Trophoblast cell (in vitro differentiated cells and primary cell): ENCODE measurements at regions not wholly inside any gene's neighbourhood (a gene's known extent, or its start where the extent isn't known, plus 50 kb on each side); places are given as distances from the start of the nearest gene placed in this dataset.

ENCODE experiments used
- DNase-seq, 2 donors: peaks; one replicate each; pipeline ENCODE4 v3.0.0-alpha.2; 2016
- H2AFZ ChIP-seq: 2 replicates; pipeline ENCODE4 v1.6.1; 2013; ENCODE audit warnings: low read length, moderate library complexity, mild to moderate bottlenecking; ENCODE audit not compliant: insufficient read depth, poor library complexity
- H2AK5ac ChIP-seq: 2 replicates; pipeline ENCODE4 v1.6.1; 2013; ENCODE audit warnings: mild to moderate bottlenecking, low read length
- H2BK120ac ChIP-seq: 2 replicates; pipeline ENCODE4 v1.6.1; 2013; ENCODE audit warnings: low read length, mild to moderate bottlenecking, moderate library complexity; ENCODE audit not compliant: insufficient read depth, poor library complexity
- H2BK12ac ChIP-seq: 2 replicates; pipeline ENCODE4 v1.6.1; 2013; ENCODE audit warnings: mild to moderate bottlenecking, low read length, moderate library complexity
- H2BK5ac ChIP-seq: 2 replicates; pipeline ENCODE4 v1.6.1; 2013; ENCODE audit warnings: low read length, low read depth, moderate library complexity, mild to moderate bottlenecking; ENCODE audit not compliant: poor library complexity
- H3K14ac ChIP-seq: 2 replicates; pipeline ENCODE4 v1.6.1; 2013; ENCODE audit warnings: mild to moderate bottlenecking, low read length
- H3K18ac ChIP-seq: 2 replicates; pipeline ENCODE4 v1.6.1; 2013; ENCODE audit warnings: mild to moderate bottlenecking, low read length
- H3K23ac ChIP-seq: 2 replicates; pipeline ENCODE4 v1.6.1; 2013; ENCODE audit warnings: low read length
- H3K27ac ChIP-seq: 2 replicates; pipeline ENCODE4 v1.5.1; 2013; ENCODE audit warnings: low read depth, mild to moderate bottlenecking, inconsistent platforms, low read length, moderate library complexity
- H3K27me3 ChIP-seq: 2 replicates; pipeline ENCODE4 v1.6.1; 2013; ENCODE audit warnings: inconsistent platforms, mild to moderate bottlenecking, low read length, moderate library complexity; ENCODE audit not compliant: insufficient read depth
- H3K36me3 ChIP-seq, 2 experiments: 1 replicate in 1 of 2; 2 replicates in 1 of 2; pipeline ENCODE4 v1.6.1; 2013; ENCODE audit warnings: low read length in 2 of 2, mild to moderate bottlenecking in 2 of 2, moderate library complexity in 1 of 2; ENCODE audit not compliant: insufficient read depth in 2 of 2, control insufficient read depth in 1 of 2
- H3K4ac ChIP-seq: 2 replicates; pipeline ENCODE4 v1.6.1; 2013; ENCODE audit warnings: low read depth, mild to moderate bottlenecking, low read length, moderate library complexity
- H3K4me1 ChIP-seq, 2 experiments: 1 replicate in 1 of 2; 2 replicates in 1 of 2; pipeline ENCODE4 v1.6.1; 2013; ENCODE audit warnings: low read length in 2 of 2, mild to moderate bottlenecking in 2 of 2, moderate library complexity in 1 of 2; ENCODE audit not compliant: insufficient read depth in 2 of 2, control insufficient read depth in 1 of 2
- H3K4me2 ChIP-seq: 2 replicates; pipeline ENCODE4 v1.6.1; 2013; ENCODE audit warnings: inconsistent platforms, mild to moderate bottlenecking, low read length, moderate library complexity
- H3K4me3 ChIP-seq: 2 replicates; pipeline ENCODE4 v1.5.1; 2013; ENCODE audit warnings: mild to moderate bottlenecking, low read depth, low read length, inconsistent platforms
- H3K79me1 ChIP-seq: one replicate; pipeline ENCODE4 v1.6.1; 2013; ENCODE audit warnings: low read length
- H3K79me2 ChIP-seq: 2 replicates; pipeline ENCODE4 v1.6.1; 2013; ENCODE audit warnings: low read length, mild to moderate bottlenecking; ENCODE audit not compliant: control insufficient read depth, insufficient read depth, poor library complexity
- H3K9ac ChIP-seq: 2 replicates; pipeline ENCODE4 v1.6.1; 2013; ENCODE audit warnings: mild to moderate bottlenecking, low read length
- H3K9me3 ChIP-seq: 2 replicates; pipeline ENCODE4 v1.6.1; 2013; ENCODE audit warnings: low read depth, mild to moderate bottlenecking, control low read depth, inconsistent platforms, low read length; ENCODE audit not compliant: insufficient read depth
- H4K12ac ChIP-seq: 2 replicates; pipeline ENCODE4 v1.6.1; 2013; ENCODE audit warnings: low read depth, mild to moderate bottlenecking, low read length, moderate library complexity
- H4K8ac ChIP-seq: 2 replicates; pipeline ENCODE4 v1.6.1; 2013; ENCODE audit warnings: low read depth, mild to moderate bottlenecking, low read length, moderate library complexity
- H4K91ac ChIP-seq: one replicate; pipeline ENCODE4 v1.6.1; 2013; ENCODE audit warnings: low read depth, mild to moderate bottlenecking, low read length, moderate library complexity
- WGBS: extraction: QIAGEN DNeasy Blood & Tissue Kit; methylation state at CpG from one replicate; pipeline ENCODE4 v1.1.7; 2013; ENCODE audit warnings: missing lambda C conversion rate; ENCODE audit not compliant: insufficient read length, insufficient coverage; ENCODE audit errors: extremely low coverage; 5-methylcytosine and 5-hydroxymethylcytosine counted together

GRCh38 chr4:187218705-187219245 lies 495.1 kb upstream of the FAT1 start:
- Histone ChIP-seq H3K4me2 (no peak overlapping the region), H4K91ac (no peak overlapping the region), H2BK120ac (no peak overlapping the region), H3K27me3 (no peaks in the 10 kb centered on the region), H3K23ac (no peak overlapping the region), H3K18ac (no peak overlapping the region), H3K9ac (no peak overlapping the region), H3K79me1 (no peaks in the 10 kb centered on the region), H3K27ac (no peak overlapping the region), H3K79me2 (no peaks in the 10 kb centered on the region), H3K9me3 (no peaks in the 10 kb centered on the region), H4K12ac (no peak overlapping the region), H3K4ac (no peak overlapping the region), H3K36me3 (no peaks in the 10 kb centered on the region), H3K14ac (no peak overlapping the region), H3K4me1 (no peaks in the 10 kb centered on the region), H3K4me3 (no peak overlapping the region), H2AK5ac (no peak overlapping the region), H2AFZ (no peak overlapping the region), H2BK12ac (no peak overlapping the region), H2BK5ac (no peak overlapping the region), H4K8ac (no peak overlapping the region)
- DNase-seq, result peak in 1 of 2 donors; percentile 46
- no CpG with 5 or more reads among the region's 20 CpGs for WGBS

- H3K79me2 ChIP-seq, result no peaks in the 10 kb centered on the region
- no peak overlapping the region for H2AK5ac ChIP-seq
- no peak overlapping the region for H2BK120ac ChIP-seq
- H3K4me1 ChIP-seq, result peaks cover 5 to 8% of the 10 kb centered on the region in 2 experiments
- no peaks in the 10 kb centered on the region for H3K79me1 ChIP-seq
- no peak overlapping the region for H2BK5ac ChIP-seq
- H4K12ac ChIP-seq, result no peak overlapping the region
- no peak overlapping the region for H2BK12ac ChIP-seq
- no peak overlapping the region for H3K4me2 ChIP-seq
- DNase-seq, result no peak
- no peak overlapping the region for H2AFZ ChIP-seq
- no peak overlapping the region for H4K91ac ChIP-seq
- H3K9me3 ChIP-seq, result no peaks in the 10 kb centered on the region
- H3K27ac ChIP-seq, result no peak overlapping the region
- H3K23ac ChIP-seq, result no peak overlapping the region
- H4K8ac ChIP-seq, result no peak overlapping the region
- no peak overlapping the region for H3K4ac ChIP-seq
- H3K18ac ChIP-seq, result no peak overlapping the region
- no CpG with 5 or more reads among the region's 5 CpGs for WGBS
- H3K4me3 ChIP-seq, result no peak overlapping the region
- H3K9ac ChIP-seq, result no peak overlapping the region
- no peaks in the 10 kb centered on the region for H3K27me3 ChIP-seq
- no peaks in the 10 kb centered on the region for H3K36me3 ChIP-seq
- H3K14ac ChIP-seq, result no peak overlapping the region
These were observed 500.9 kb upstream of the FAT1 start for GRCh38 chr4:187224560-187224959.

DNA sequence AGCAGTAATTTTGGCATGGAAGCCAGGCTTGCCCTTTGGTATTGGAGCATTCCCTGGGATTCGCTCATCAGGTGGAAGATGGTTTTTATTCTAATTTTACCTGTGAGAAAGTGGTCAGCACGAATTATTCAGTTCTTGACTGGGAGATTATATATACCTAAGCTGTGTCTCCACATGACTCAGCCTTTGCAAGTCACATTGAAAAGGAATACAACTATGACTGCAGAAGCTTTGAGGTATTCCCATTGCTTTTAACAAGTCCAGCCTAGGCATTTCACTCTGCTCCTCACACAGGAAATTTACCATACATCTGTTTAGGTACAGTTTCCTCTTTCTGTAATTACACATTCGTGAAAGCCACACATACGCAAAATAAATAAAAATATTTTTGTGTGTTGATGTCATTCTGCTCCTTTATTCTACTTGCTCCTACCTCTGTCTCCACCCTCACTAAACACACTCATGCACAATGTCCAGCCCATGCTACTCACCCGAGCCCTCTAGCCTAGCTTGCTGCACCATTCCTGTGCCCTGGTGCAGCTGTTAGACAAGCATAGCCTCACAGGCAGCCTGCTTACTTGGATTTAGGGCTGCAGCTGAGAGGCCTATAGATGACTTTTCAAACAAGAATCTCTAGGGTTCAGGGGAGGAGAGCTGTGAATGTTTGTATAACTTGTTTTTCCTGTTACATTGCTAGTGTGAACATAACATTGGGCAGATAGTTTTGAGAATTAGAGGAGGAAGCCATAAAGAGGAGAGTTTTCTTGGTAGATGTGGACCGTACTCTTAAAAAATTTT lies 504.4 kb upstream of the FAT1 start:
- H3K9ac ChIP-seq, result no peak overlapping the region
- no peak overlapping the region for H3K27ac ChIP-seq
- H3K9me3 ChIP-seq, result no peaks in the 10 kb centered on the region
- no peak overlapping the region for H3K4me2 ChIP-seq
- H4K12ac ChIP-seq, result no peak overlapping the region
- no peak overlapping the region for H2AK5ac ChIP-seq
- DNase-seq, result peak; percentile 84 to 90
- no CpG with 5 or more reads among the region's 6 CpGs for WGBS
- H3K4ac ChIP-seq, result no peak overlapping the region
- H3K79me1 ChIP-seq, result no peaks in the 10 kb centered on the region
- no peak overlapping the region for H4K8ac ChIP-seq
- H2AFZ ChIP-seq, result no peak overlapping the region
- peaks cover 5 to 10% of the 10 kb centered on the region in 2 experiments for H3K4me1 ChIP-seq
- H4K91ac ChIP-seq, result no peak overlapping the region
- H3K23ac ChIP-seq, result no peak overlapping the region
- H2BK120ac ChIP-seq, result no peak overlapping the region
- H3K14ac ChIP-seq, result no peak overlapping the region
- H3K4me3 ChIP-seq, result no peak overlapping the region
- H2BK5ac ChIP-seq, result no peak overlapping the region
- no peaks in the 10 kb centered on the region for H3K27me3 ChIP-seq
- H2BK12ac ChIP-seq, result no peak overlapping the region
- H3K18ac ChIP-seq, result no peak overlapping the region
- H3K36me3 ChIP-seq, result no peaks in the 10 kb centered on the region
- no peaks in the 10 kb centered on the region for H3K79me2 ChIP-seq

DNA sequence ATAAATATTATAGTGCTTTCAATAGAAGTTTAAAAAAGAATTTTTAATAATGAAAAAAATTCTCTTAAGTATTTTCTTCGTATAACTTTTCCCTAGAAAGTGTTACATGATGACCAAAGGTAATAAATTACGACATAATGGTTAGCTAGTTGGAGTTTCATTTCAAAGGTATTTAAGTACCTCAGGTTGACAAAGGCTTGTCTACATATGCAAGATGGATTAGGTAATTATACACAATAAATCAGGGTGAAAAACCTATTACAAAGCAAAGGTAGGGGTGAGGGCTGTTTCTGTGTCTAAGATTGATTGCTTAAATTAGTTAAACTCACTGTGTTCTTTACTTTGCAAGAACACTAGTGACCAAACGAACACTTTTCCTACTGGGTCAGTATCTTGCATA lies 508.5 kb upstream of the FAT1 start:
- Histone ChIP-seq H3K14ac (no peak overlapping the region), H3K18ac (no peak overlapping the region), H3K4me1 (peaks cover 10 to 14% of the 10 kb centered on the region in 2 experiments), H3K23ac (no peak overlapping the region), H2BK12ac (no peak overlapping the region), H4K12ac (no peak overlapping the region), H2AK5ac (no peak overlapping the region), H3K27me3 (no peaks in the 10 kb centered on the region), H3K36me3 (no peaks in the 10 kb centered on the region), H3K4ac (no peak overlapping the region), H4K8ac (no peak overlapping the region), H3K9ac (no peak overlapping the region), H3K4me2 (no peak overlapping the region), H2BK5ac (no peak overlapping the region), H3K27ac (no peak overlapping the region), H3K79me1 (no peaks in the 10 kb centered on the region), H3K79me2 (no peaks in the 10 kb centered on the region), H2BK120ac (no peak overlapping the region), H3K4me3 (no peak overlapping the region), H3K9me3 (no peaks in the 10 kb centered on the region), H2AFZ (no peak overlapping the region), H4K91ac (no peak overlapping the region)
- WGBS, result no CpG with 5 or more reads among the region's 3 CpGs
- peak in 1 of 2 donors; percentile 64 for DNase-seq
